CD4-positive, CD25-positive, alpha-beta regulatory T cell (primary cell): ENCODE measurements at regions not wholly inside any gene's neighbourhood (a gene's known extent, or its start where the extent isn't known, plus 50 kb on each side); places are given as distances from the start of the nearest gene placed in this dataset.

Source experiments
- ATAC-seq, 2 donors: fragments of 150-1000 bp; cut with Tn5 transposase; one replicate each; pipeline ENCODE4 v1.10.0; 2021; ENCODE audit warnings: low read depth in 2 of 2, moderate number of reproducible peaks in 2 of 2, moderate library complexity in 1 of 2
- DNase-seq, 3 donors: peaks; one replicate each; pipeline versions ENCODE4 v3.0.0 to v3.0.0-alpha.2; 2012 to 2022; ENCODE audit warnings: mixed read lengths in 1 of 3
- H3K27ac ChIP-seq: one replicate; pipeline ENCODE4 v1.7.0; 2013; ENCODE audit warnings: mild to moderate bottlenecking, low read length; ENCODE audit not compliant: insufficient read depth, poor library complexity, severe bottlenecking
- H3K27me3 ChIP-seq: one replicate; pipeline ENCODE4 v1.7.0; 2013; ENCODE audit warnings: low read length; ENCODE audit not compliant: control insufficient read depth, insufficient read depth
- H3K36me3 ChIP-seq: one replicate; pipeline ENCODE4 v1.7.0; 2013; ENCODE audit warnings: mild to moderate bottlenecking, low read length, moderate library complexity; ENCODE audit not compliant: control insufficient read depth, insufficient read depth
- H3K4me1 ChIP-seq: 2 replicates; pipeline ENCODE4 v1.7.0; 2013; ENCODE audit warnings: mild to moderate bottlenecking, low read length; ENCODE audit not compliant: insufficient read depth, control insufficient read depth, poor library complexity, severe bottlenecking
- H3K4me3 ChIP-seq: one replicate; pipeline ENCODE4 v1.7.0; 2013; ENCODE audit warnings: low read depth, mild to moderate bottlenecking, low read length, moderate library complexity
- H3K9me3 ChIP-seq, 2 experiments: 1 replicate in 1 of 2; 2 replicates in 1 of 2; pipeline ENCODE4 v1.7.0; 2013; ENCODE audit warnings: low read length in 2 of 2, mild to moderate bottlenecking in 1 of 2, moderate library complexity in 1 of 2; ENCODE audit not compliant: control insufficient read depth in 2 of 2
- H3K27ac Mint-ChIP-seq, 3 donors: one replicate each; pipeline ENCODE4 v1.8.0; 2020 to 2022; ENCODE audit warnings: mild to moderate bottlenecking in 3 of 3, mixed read lengths in 3 of 3, moderate library complexity in 2 of 3
- H3K27me3 Mint-ChIP-seq: one replicate; pipeline ENCODE4 v1.8.0; 2022; ENCODE audit warnings: mild to moderate bottlenecking, mixed read lengths
- H3K36me3 Mint-ChIP-seq: one replicate; pipeline ENCODE4 v1.8.0; 2020; ENCODE audit warnings: mixed read lengths
- H3K4me1 Mint-ChIP-seq, 4 donors: one replicate each; pipeline ENCODE4 v1.8.0; 2020 to 2022; ENCODE audit warnings: mixed read lengths in 4 of 4, mild to moderate bottlenecking in 1 of 4
- H3K4me3 Mint-ChIP-seq, 4 donors: one replicate each; pipeline ENCODE4 v1.8.0; 2020 to 2022; ENCODE audit warnings: mild to moderate bottlenecking in 4 of 4, mixed read lengths in 4 of 4, moderate library complexity in 3 of 4
- H3K9me3 Mint-ChIP-seq, 7 donors: one replicate each; pipeline ENCODE4 v1.8.0; 2020 to 2022; ENCODE audit warnings: mixed read lengths in 7 of 7, mild to moderate bottlenecking in 3 of 7, moderate library complexity in 2 of 7

DNA sequence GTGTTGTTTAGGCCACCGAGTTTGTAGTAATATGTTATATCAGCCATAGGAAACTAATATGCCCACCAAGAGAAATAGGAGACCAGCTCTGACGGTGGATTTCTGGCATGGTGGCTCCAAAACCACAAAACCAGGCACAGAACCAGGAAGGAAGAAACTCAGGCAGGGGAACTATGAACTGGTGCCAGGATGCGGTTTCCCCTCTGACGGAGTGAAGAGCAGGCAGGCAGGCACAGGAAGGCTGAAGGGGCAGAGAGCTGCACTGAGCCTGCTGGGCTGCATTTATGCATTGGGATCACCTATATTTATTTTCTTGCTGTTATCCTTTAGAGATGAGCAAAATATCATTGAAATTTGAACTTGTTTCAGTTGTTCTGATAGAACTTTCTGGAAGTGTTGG lies 479.4 kb downstream of the VRK1 start:
- ATAC-seq, result no peak

DNA sequence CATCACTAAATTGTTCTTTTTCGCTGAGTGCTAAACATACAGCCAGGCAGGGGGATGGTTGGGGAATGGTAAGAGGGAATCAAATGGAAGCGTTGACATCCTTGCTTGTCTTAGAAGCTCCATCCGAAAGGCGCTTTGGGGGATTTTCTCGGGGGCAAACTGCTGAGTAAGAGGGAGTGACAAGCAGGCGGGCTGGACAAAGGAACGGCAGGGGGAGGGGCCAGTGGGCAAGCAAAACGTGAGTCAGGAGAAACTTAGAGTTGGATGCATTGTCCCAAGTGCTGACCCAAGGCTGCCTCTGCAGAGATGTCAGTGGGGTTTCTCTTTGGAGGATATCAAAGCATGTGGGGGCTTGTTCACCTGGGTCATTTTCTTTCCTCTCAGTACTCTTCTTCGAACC lies 480.5 kb downstream of the VRK1 start:
- H3K4me1 Mint-ChIP-seq, result peaks cover 0 to 13% (median 5%) of the 10 kb centered on the region in 4 donors
- H3K27me3 Mint-ChIP-seq, result peaks cover 18% of the 10 kb centered on the region

More for the DNA sequence above, 479.4 kb downstream of the VRK1 start:
- DNase-seq, result peak in 1 of 3 donors; percentile 7
- Histone ChIP-seq H3K4me1 (no peaks in the 10 kb centered on the region), H3K36me3 (no peaks in the 10 kb centered on the region), H3K27ac (no peak overlapping the region), H3K4me3 (no peak overlapping the region), H3K27me3 (peaks cover 10% of the 10 kb centered on the region), H3K9me3 (no peaks in the 10 kb centered on the region)
- Mint-ChIP-seq H3K27me3 (peaks cover 15% of the 10 kb centered on the region), H3K27ac (no peak overlapping the region), H3K4me1 (peaks cover 0 to 11% (median 0%) of the 10 kb centered on the region in 4 donors), H3K36me3 (no peaks in the 10 kb centered on the region), H3K4me3 (no peak overlapping the region), H3K9me3 (peaks cover 0 to 6% (median 0%) of the 10 kb centered on the region in 7 donors)

DNA sequence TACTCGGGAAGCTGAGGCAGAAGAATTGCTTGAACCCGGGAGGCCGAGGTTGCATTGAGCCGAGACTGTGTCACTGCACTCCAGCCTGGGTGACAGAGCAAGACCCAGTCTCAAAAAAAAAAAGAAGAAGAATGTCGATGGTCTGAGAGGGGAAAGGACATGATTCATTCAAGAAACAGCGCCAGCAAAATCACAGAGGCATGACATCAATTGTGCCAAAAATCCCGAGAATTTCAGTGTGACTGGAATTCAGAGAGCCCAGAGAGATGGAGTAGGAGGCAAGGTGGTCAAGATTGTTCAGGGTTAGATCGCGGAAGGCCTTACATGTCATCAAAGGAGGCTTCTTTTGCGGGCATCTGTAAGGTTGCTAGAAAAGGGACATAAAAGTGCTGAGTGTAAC lies 483.3 kb downstream of the VRK1 start:
- Mint-ChIP-seq H3K36me3 (no peaks in the 10 kb centered on the region), H3K27me3 (peaks cover 18% of the 10 kb centered on the region), H3K9me3 (peaks cover 0 to 8% (median 0%) of the 10 kb centered on the region in 7 donors), H3K4me1 (peaks cover 0 to 16% (median 5%) of the 10 kb centered on the region in 4 donors), H3K4me3 (no peak overlapping the region), H3K27ac (no peak overlapping the region)
- Histone ChIP-seq H3K4me3 (no peak overlapping the region), H3K36me3 (no peaks in the 10 kb centered on the region), H3K4me1 (no peaks in the 10 kb centered on the region), H3K27ac (no peak overlapping the region), H3K27me3 (peaks cover 12% of the 10 kb centered on the region), H3K9me3 (no peaks in the 10 kb centered on the region)
- no peak for DNase-seq
- ATAC-seq, result no peak

More for the DNA sequence above, 480.5 kb downstream of the VRK1 start:
- H3K9me3 ChIP-seq, result no peaks in the 10 kb centered on the region
- peaks cover 10% of the 10 kb centered on the region for H3K27me3 ChIP-seq
- no peaks in the 10 kb centered on the region for H3K36me3 Mint-ChIP-seq
- DNase-seq, result no peak
- H3K36me3 ChIP-seq, result no peaks in the 10 kb centered on the region
- H3K9me3 Mint-ChIP-seq, result peaks cover 0 to 6% (median 0%) of the 10 kb centered on the region in 7 donors
- no peak overlapping the region for H3K27ac ChIP-seq
- ATAC-seq, result no peak
- no peak overlapping the region for H3K27ac Mint-ChIP-seq
- H3K4me1 ChIP-seq, result no peaks in the 10 kb centered on the region
- no peak overlapping the region for H3K4me3 ChIP-seq
- H3K4me3 Mint-ChIP-seq, result no peak overlapping the region

DNA sequence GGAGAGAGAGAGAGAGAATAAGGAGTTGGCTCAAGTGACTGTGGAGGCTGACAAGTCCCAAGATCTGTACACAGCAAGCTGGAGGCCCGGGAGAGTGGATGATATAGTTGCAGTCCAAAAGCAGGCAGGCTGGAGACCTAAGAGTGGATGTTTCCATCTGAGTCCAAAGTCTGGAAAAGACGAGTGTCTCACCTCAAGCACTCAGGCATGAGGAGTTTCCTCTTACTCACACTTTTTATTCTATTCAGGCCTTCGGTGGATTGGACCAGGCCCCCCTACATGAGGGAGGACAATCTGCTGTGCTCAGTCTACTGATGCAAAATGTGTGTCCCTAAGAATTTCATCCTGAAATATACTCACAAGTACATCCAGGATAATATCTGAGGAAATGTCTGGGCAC lies 484.6 kb downstream of the VRK1 start:
- no peak overlapping the region for H3K4me3 ChIP-seq
- peaks cover 0 to 8% (median 5%) of the 10 kb centered on the region in 4 donors for H3K4me1 Mint-ChIP-seq
- peaks cover 16% of the 10 kb centered on the region for H3K27me3 ChIP-seq
- H3K36me3 ChIP-seq, result no peaks in the 10 kb centered on the region
- no peaks in the 10 kb centered on the region for H3K9me3 ChIP-seq
- no peaks in the 10 kb centered on the region for H3K36me3 Mint-ChIP-seq
- ATAC-seq (no peak), DNase-seq (no peak)
- no peak overlapping the region for H3K27ac Mint-ChIP-seq
- no peak overlapping the region for H3K27ac ChIP-seq
- H3K4me3 Mint-ChIP-seq, result no peak overlapping the region
- peaks cover 12% of the 10 kb centered on the region for H3K27me3 Mint-ChIP-seq
- peaks cover 0 to 8% (median 0%) of the 10 kb centered on the region in 7 donors for H3K9me3 Mint-ChIP-seq
- H3K4me1 ChIP-seq, result no peaks in the 10 kb centered on the region

DNA sequence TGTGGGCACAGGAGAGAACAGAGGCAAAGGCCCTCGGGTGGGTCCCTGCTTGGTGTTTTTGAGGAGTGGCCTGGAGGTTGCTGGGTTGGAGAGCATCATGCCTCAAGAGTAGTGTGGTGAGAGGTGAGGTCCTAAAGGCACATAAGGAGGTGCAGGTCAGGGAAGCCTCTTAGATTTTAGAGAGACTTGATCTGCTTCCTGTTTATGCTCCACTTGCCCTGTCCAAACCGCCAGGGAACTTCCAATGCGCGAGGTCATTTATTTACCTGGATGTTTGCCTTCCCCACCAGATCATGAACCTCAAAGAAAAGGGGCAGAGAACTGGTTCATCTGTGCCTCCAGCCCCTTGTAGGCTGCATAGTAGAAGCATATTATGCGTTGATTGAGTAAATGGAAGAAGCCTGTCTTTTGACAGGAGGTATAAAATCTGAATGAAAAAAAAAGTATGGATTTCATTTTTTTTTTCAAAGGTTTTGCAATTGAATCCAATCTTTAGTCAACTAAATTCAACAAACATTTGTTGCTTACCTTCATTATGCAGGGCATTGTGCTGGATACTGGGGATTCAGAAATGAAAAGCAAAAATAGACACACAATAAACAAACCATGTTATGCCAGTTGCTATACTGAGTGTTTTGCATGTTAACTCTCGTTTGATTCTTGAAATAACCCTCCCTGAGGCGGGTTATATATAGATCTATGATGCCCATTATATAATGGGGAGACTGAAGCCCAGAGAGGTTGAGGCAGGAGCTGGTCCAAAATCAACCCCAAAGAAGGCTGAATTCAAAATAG lies 485.2 kb downstream of the VRK1 start:
- Histone ChIP-seq H3K27ac (no peak overlapping the region), H3K36me3 (no peaks in the 10 kb centered on the region), H3K27me3 (peaks cover 19% of the 10 kb centered on the region), H3K4me1 (no peaks in the 10 kb centered on the region), H3K9me3 (no peaks in the 10 kb centered on the region), H3K4me3 (no peak overlapping the region)
- Mint-ChIP-seq H3K4me1 (peaks cover 0 to 6% (median 5%) of the 10 kb centered on the region in 4 donors), H3K27me3 (peaks cover 12% of the 10 kb centered on the region), H3K9me3 (peaks cover 0 to 8% (median 0%) of the 10 kb centered on the region in 7 donors), H3K27ac (peak overlapping the region in 1 of 3 donors; percentile 38), H3K4me3 (no peak overlapping the region), H3K36me3 (no peaks in the 10 kb centered on the region)
- DNase-seq (no peak), ATAC-seq (no peak)

DNA sequence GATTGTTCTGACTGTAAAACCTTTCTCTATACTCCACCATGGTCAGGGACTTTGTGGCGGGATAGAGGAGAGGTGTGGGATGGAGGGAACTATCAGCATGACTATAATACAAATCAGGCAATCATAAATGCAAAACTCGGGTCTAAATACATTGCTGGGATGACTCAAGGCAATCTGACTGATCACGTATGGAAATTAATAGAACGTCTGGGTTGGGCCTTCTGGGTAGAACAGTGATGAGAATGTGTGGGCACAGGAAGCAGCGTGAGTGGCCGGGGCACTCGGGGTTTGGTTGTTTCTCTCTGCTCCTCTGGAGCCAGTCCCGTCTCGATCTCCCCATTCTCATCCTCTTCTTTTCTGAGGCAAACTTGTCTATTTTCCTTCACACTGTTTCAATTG lies 485.8 kb downstream of the VRK1 start:
- no peak overlapping the region for H3K4me3 Mint-ChIP-seq
- peaks cover 17% of the 10 kb centered on the region for H3K27me3 ChIP-seq
- H3K36me3 Mint-ChIP-seq, result no peaks in the 10 kb centered on the region
- DNase-seq (no peak), ATAC-seq (no peak)
- H3K4me3 ChIP-seq, result no peak overlapping the region
- H3K27ac Mint-ChIP-seq, result no peak overlapping the region
- no peaks in the 10 kb centered on the region for H3K36me3 ChIP-seq
- H3K4me1 ChIP-seq, result no peaks in the 10 kb centered on the region
- no peaks in the 10 kb centered on the region for H3K9me3 ChIP-seq
- peaks cover 0 to 6% (median 5%) of the 10 kb centered on the region in 4 donors for H3K4me1 Mint-ChIP-seq
- H3K9me3 Mint-ChIP-seq, result peaks cover 0 to 7% (median 0%) of the 10 kb centered on the region in 7 donors
- no peak overlapping the region for H3K27ac ChIP-seq
- H3K27me3 Mint-ChIP-seq, result peaks cover 8% of the 10 kb centered on the region

DNA sequence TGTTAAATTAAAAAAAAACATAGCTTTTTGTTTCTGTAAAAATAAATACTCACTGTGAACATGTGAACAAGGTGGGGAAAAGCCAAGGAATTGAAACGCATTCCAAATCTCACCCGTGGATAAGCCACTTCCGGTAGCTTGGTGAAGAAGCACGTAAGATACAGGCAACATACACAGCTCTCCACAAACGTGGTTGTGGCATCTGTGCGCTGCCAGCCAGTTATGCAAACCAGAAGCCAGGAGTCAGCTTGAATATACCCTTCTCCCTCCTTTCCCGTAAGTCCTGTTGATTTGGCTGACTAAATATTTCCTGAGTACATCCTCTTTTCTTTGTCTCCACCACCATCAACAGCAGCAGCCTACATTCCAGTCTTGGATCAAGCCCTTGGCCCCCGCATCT lies 486.2 kb downstream of the VRK1 start:
- Histone ChIP-seq H3K27ac (no peak overlapping the region), H3K4me1 (no peaks in the 10 kb centered on the region), H3K27me3 (peaks cover 19% of the 10 kb centered on the region), H3K4me3 (no peak overlapping the region), H3K36me3 (no peaks in the 10 kb centered on the region), H3K9me3 (no peaks in the 10 kb centered on the region)
- Mint-ChIP-seq H3K4me1 (peaks cover 0 to 6% (median 5%) of the 10 kb centered on the region in 4 donors), H3K27me3 (peaks cover 8% of the 10 kb centered on the region), H3K36me3 (no peaks in the 10 kb centered on the region), H3K9me3 (peaks cover 0 to 6% (median 0%) of the 10 kb centered on the region in 7 donors), H3K4me3 (no peak overlapping the region), H3K27ac (no peak overlapping the region)
- no peak for ATAC-seq
- no peak for DNase-seq

DNA sequence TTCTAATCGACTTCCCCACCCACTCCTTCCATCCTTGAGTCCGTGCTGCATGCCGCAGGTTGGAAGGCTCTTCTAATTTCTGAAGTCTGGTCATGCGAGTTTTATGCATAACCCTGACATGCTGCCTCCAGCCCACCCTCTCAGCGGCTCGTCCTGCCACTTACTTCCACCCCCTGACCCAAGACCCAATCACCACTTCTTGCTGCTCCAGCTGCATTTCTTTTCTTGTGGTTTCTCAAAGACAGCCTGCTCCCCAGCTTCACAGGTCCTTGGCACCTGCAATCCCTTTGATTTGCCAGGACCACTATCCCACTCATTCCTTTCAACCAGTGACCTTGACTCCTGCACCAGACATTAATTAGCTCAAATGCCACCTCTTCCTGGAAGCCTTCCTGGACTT lies 486.7 kb downstream of the VRK1 start:
- Histone ChIP-seq H3K9me3 (no peaks in the 10 kb centered on the region), H3K4me3 (no peak overlapping the region), H3K36me3 (no peaks in the 10 kb centered on the region), H3K4me1 (no peaks in the 10 kb centered on the region), H3K27me3 (peaks cover 18% of the 10 kb centered on the region), H3K27ac (no peak overlapping the region)
- no peak for ATAC-seq
- no peak overlapping the region for H3K27ac Mint-ChIP-seq
- no peaks in the 10 kb centered on the region for H3K36me3 Mint-ChIP-seq
- peaks cover 0 to 6% (median 5%) of the 10 kb centered on the region in 4 donors for H3K4me1 Mint-ChIP-seq
- peaks cover 0 to 6% (median 0%) of the 10 kb centered on the region in 7 donors for H3K9me3 Mint-ChIP-seq
- no peak for DNase-seq
- no peak overlapping the region for H3K4me3 Mint-ChIP-seq
- peaks cover 11% of the 10 kb centered on the region for H3K27me3 Mint-ChIP-seq
